ENCODE measurements at regions not wholly inside any gene's neighbourhood (a gene's known extent, or its start where the extent isn't known, plus 50 kb on each side); places are given as distances from the start of the nearest gene placed in this dataset.

- DNase-seq: no peak
These were observed 218.6 kb upstream of the ANKRD55 start for GRCh38 chr5:56451742-56452141.

GRCh38 chr5:56450766-56451165 is 217.6 kb upstream of the ANKRD55 start:
- no peak for DNase-seq

- DNase-seq: no peak
These were observed 216.0 kb upstream of the ANKRD55 start for GRCh38 chr5:56449071-56449640.

GRCh38 chr5:56447656-56448055 is 214.5 kb upstream of the ANKRD55 start:
- DNase-seq: no peak

DNA sequence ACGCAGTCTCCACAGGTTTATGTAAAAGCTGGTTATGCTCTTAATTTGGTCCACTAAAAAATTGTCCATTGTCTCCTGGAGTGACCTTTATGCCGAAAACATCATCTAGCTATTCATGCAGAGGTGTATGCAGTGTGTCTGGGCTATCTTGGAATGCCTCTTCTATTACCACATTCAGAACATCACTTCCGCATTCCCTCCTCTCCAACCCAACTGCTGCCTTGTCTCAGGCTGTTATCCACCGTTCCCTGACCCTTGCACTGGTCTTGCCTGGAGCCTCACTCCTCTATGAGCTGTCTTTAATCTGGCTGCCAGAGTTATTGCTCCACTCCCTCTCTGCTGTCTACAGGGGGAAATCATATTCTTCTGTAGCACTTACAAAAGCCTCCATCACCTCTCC is 214.1 kb upstream of the ANKRD55 start:
- DNase-seq: no peak

GRCh38 chr5:56446728-56447127 is 213.6 kb upstream of the ANKRD55 start:
- DNase-seq: no peak

DNA sequence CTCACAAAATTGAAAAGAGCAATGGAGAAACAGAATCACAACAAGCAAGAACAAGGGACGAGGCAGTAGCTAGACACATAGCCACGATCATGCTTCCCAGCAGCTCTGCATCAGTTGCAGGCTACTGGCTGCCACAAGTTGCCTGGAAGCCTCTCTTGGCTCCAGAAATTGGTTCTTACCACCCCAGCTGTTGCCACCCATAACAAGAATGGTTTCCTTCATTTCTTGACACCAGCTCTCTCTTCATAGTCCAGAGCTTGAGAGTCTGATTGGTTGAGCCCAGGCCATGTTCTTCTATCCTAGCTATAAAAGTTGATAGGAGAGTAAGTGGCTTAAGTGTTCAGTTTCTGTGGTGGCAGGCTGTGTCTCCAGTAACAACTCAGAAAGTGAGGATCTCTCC is 210.7 kb upstream of the ANKRD55 start:
- DNase-seq: no peak

DNA sequence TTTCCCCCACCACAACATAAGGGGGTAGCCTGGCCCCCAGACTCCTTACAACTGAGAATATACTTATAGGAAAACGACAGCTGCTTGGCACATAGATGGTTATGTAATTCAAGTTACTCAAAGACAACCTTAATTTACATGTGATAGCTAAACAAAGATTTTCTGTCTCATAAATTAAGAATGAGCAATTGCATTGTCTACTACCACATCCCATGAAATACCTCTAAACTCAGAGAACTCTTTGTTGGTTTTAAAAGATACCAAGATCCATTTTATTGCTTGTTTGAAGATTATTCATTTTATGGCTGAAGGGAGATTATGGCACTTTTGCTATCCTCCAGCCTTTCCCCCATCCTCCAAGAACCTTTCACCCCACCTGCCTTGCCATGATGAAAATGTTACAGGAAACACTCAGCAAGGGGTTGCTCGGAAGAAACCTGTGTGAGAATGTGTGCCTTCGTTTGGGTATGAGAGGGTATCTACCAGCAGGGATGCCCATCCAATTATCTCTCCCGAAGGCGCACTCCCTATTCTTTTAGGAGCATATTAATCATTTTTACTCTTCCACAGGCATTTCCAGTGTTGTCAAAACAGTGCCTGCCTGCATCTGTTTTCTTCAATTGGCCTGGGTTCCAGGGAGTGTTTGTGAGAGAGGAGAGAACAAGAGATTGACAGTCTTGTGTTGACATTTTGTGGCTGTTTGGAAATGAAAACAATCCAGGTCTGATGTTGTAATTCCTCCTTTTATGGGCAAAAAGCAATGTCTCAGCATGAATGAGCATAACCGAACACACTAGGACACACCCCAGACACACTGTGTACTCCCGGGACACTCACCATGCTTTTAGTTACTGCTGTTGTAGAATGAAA is 208.0 kb upstream of the ANKRD55 start:
- no peak for DNase-seq

GRCh38 chr5:56434986-56435385 is 201.9 kb upstream of the ANKRD55 start:
- no peak for DNase-seq

DNA sequence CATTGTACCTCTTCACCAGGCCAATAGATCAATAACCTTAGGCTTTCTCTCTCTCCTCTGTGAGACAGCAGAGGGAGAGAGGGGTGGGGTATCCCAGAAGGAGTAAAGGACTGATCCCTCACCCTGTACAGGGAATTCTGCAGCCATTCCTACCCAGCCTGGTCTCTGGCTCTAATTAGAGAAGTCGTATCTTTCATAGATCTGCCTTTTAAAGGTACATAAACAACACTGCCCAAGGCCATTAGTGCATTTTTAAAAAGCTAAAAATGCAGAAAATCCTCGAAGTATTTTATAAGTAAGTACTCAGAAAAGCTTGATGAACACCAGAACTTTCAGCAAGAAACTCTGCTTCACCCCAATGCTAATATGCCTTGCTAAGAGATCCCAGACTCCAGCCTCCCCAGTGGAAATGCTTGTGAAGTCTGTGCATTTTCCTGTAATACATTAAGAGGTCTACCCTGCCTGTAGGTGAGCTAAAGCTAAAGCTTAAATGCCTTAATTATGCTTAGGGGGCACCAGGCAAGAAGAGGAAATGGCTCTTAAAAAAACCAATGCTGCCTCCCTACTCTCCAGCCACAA is 200.0 kb upstream of the ANKRD55 start:
- no peak for DNase-seq

- no peak for DNase-seq
These were observed 199.2 kb upstream of the ANKRD55 start for GRCh38 chr5:56432321-56432720.

DNA sequence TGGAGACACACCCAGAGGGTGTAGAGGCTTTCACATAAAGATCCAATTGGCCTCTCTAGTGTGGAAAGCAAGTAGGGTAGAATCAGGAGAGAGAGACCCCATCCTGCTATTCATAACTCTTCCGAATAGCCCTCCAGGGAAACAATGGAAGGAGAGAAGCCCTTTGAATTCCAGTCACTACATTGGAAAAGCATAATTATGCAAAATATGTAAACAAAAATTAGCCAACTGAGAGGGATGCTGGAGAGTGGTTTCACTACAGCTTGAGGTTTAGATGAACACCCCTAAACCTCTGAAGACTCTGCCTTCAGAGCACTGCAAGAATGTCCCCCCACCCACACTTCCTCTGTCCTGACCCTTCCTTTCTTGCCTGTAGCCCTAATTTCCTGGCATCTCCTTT is 197.3 kb upstream of the ANKRD55 start:
- DNase-seq: no peak

- no peak for DNase-seq
These were observed 196.0 kb upstream of the ANKRD55 start for GRCh38 chr5:56429110-56429561.

DNA sequence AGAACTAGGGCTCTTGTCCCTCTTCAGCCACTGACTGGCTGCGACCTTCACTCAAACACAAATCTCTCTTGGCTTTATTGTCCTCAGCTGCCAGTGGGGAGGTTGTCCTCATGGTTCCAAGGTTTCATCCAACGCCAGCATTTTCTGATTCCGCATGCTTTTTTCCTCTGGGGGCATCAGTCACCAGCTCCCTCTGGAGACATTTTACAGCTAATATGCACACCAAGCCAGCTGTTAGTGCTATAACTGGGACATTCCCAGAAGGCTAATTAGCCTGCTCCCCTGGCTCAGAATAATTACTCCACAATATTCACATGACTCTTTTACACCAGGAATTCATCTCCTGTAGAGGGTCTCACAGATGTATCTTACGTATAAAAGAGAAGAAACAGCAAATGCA is 193.6 kb upstream of the ANKRD55 start:
- DNase-seq: no peak

DNA sequence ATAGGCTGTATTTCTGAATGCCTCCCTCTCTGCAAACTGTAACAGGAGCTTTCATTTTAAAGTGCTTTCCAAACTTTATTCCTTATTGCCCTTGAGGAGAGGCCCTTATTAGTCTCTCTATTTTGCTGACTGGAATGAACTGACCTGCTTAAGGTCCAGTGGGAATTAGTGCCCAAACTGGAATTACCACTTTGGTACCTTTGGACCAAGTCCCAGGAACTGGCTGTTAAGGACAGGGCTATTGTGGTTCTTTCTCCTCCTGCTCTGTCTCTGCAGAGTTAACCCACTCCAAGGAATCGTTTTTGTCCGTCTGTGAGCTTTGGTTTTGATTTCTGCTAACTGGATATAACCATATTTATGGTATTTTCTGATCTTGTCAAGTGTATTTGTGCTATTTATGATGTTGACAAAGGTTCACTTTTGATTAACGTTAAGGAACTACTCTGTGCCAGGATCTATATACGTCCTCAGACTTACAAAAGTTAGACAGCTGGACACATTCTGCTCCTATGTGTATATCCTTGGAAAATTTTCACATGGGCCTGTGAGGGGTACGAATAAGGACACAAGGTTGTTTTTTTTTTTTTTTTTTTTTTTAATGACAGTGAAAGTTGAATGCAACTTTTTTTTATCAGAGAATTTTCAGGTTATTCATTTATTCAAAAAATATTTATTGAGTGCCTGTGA is 189.1 kb upstream of the ANKRD55 start:
- no peak for DNase-seq

GRCh38 chr5:56421246-56422075 is 188.3 kb upstream of the ANKRD55 start:
- DNase-seq: no peak

- DNase-seq: no peak
These were observed 187.2 kb upstream of the ANKRD55 start for GRCh38 chr5:56420323-56420722.

DNA sequence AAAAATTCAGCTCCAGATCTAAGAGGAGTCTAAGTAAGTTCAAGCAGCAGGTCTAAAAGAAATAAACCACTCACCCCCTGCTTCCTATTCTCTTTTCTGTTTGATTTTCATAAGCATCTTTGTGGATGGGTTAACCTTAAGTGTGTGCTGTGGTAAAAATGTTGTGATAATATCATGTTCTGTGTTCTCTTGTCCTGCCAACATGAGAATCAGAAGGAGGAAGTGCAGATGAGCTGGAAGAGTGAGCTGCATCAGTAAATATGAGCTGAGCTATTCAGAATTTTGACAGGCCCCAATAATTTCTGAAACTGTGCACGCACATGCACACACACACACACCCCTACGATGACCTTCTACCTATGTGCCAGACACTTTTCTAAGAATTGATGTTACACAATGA is 186.5 kb upstream of the ANKRD55 start:
- DNase-seq: no peak

DNA sequence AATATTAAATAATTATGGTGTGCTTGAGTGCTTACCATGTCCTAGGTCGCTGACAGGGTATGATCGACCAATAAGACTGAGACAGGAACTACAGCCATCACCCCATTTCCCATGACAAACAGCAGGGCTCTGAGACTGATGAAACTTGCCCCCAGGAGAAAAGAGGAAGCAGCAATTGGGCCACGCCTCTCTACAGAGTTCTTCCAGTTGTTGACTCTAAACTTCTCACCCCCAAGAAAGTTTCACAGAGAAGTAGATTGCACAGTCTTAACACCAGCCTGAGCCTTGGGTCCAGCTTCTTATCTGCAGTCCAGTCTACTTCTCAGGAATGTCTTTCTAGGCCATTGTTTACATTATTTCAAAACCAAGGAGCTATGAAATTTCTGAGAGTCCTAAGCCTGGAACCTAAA is 182.2 kb upstream of the ANKRD55 start:
- peak; percentile 20 for DNase-seq

DNA sequence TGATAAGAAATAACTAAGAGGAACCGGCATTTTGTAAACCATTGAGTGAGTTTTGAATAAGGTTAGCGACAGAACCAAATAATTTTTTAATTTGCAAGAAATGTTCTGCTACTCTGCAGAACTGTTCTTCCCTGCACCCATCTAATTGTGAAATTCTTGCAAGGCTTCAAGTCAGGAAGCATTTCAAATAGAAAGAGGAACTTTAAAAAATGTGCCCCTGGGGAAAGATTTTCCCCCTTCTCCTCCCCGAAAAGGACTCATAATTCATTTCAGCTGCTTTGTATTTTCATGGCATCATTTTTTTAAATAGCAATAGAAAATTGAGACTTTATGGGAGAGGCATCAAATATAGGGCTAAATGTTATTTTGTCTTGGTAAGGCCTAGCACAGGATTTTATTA is 180.9 kb upstream of the ANKRD55 start:
- DNase-seq: no peak

DNA sequence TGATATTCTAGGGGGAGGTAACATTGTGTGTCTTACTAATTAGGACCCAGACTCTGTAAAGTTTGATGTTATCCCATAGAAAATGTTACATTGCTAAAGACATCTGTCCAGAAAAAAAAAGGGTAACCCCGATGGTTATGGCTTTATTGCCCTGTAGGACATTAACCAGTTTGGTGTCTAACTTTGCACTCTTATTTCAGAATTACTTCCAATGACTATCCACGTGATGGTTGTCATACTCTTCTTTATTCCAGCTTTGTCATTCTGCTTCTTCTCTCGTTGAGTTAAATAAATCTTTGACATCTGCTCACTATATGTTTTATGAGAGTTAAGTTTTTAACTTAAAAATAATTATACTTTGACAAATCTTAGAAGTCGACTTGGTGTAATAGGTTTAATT is 180.4 kb upstream of the ANKRD55 start:
- DNase-seq: no peak

DNA sequence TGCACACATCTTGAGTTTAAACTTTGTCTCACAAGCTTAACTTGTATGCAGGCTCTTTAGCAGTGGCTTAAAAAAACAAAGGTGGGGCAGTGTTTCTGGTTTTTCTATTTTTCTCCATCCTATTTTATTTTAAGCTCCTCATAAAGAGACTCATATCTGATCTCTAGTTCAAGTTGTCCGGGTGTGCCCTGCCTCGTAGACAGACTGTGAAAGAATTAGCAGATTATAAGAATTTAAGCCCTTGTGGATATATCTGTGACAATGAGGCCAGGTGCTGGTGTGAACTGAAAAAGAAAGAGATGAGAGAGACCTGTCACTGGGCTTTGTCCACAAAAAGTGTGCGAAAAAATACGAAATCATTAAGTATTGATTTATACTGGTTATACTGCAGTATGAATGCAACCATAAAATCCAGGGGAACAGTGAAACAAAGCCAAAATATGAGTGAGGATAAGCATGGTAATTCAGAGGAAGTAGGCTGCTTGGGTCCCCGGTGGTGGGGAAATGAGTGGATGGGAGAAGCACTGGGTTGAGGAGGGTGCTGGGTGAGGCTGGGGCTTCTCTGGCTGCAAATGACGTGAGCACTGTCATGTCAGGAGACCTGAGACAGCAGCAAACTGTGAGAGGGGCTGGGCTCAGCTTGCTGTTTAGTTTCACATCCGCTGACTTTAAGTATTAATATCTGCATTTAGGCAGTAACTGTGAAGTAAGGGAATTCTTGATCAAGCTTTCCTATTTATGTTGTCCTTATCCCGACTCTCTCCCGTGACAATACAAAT is 179.7 kb upstream of the ANKRD55 start:
- DNase-seq: peak; percentile 24

Measured in CD4-positive, alpha-beta T cell treated with Interleukin-10 for 1 hour (primary cell).